HuH-7 (cell line): ENCODE measurements at regions not wholly inside any gene's neighbourhood (a gene's known extent, or its start where the extent isn't known, plus 50 kb on each side); places are given as distances from the start of the nearest gene placed in this dataset.
"Not testable (repeated sequence)": the region's sequence is repeated elsewhere in the genome, so short reads cannot be mapped to it uniquely, and the experiment has no call there.

Experiments used
- DNase-seq: peaks from one replicate; pipeline ENCODE4 v3.0.0; 2011; ENCODE audit warnings: low spot score

DNA sequence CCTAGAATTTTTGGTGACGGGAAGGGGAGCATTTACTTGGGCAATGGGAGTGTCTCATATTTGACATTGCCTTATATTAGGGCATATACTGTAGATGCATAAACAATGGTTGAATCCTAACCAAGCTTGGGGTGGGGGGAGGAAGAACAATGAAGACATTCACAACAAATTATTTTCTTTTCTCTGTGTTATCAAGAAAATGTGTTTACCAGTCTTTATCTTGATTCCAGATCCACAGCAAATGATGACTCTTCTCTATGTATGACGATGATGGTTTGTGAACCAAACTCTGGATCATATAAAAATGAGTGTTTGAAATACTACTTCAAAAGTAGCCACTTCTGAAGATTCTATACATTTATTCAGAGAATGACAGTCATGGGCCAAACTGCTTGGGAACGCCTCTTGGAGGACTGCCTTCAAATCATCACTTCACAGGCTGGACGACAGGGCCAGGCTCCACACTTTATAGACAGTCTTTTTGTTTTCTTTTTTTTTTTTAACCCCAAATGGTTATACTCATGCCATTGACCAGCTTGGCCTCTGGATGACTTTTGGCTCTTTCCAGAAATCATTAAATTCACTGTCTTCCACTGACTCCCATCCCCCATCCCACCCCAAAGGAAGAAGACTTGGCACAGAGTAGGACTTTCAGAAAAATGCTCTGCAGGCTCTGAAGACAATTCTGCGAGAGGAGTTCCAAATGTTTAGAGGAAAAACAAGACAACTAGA is 123.8 kb upstream of the LIFR start:
- no peak for DNase-seq

DNA sequence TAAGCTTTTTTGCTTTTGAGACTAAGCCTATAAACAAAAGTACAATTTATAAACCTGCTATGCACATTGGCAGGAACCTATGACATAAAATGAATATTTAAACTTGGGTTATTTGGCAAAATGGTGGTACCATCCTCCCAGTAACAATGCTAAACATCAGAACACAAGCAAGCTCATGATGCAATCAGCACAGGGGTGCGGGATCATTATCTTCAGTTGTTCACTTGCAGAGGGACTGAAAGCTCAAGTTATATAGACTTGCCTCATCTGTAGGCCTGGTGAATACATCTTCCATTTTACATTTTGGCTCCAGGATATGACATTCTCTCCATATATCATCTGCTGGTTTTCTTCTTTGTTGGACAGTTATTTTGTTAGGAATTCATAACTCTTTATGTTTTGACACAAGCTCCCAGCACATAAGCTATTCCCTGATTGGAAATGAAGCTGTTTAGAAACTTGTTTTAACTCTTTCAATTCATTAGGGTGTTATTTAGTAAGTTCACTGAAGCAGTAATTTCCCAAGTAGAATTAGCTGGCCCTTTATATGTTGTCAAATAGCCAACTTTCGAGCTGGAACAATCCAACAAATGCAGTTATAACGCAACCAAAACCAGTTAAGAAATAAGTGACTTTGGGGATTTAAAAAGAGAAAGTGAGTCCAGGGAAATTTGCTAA is 124.7 kb upstream of the LIFR start:
- DNase-seq, result no peak

DNA sequence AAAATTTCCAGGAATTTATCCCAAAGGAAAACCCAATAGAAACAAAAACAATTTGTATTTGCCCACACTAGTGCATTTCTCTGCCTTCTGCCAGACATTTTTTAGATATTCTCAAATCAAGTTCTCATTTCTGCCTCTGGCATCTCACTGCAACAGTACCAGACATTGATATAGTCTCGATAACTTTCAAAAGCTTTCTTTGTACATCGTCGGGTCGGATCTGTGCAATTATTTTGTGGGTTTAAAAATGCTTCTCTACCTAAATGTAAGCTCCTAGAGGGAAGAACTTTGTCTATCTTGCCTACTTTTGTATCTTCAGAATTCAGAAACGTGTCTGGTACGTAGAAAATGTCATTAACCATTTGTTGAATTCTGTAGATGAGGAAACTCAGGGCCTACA is 125.5 kb upstream of the LIFR start:
- DNase-seq, result no peak

DNA sequence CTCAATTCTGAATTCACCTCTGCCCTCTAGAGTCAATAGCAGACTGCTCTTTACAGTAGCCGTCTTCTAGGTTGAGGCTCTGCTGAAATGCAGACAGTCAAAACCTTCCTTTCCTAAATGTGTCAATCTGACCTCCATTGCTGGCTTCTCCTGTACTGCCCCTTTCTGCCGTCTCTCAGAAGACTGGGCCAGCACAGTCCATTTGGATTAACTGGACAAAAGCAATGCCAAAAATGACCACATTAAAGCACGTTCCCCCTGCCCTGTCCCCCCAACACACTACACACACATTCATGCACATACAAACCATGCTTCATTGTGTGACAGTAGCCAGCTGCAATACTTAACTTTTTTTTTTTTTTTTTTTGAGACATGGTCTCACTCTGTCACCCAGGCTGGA is 130.2 kb upstream of the LIFR start:
- DNase-seq, result no peak

DNA sequence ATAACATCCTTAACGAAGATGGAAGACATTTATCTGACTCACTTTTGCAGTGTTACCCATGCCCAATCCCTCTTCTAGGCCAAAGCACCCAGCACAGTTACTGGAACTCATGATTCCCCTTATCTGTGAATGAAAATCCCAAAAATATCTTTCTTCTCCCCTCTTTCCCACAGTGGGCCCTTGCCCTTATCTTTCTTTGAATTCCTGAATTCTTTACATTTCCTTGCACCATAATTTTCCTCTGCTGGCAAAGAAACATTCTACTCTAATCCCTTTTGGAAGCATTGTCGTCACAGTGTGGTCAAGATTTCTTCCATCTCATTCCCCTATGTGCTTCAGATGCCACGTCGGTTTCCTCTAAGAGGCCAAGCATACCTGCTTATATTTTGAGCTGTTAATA is 135.9 kb upstream of the LIFR start:
- no peak for DNase-seq

DNA sequence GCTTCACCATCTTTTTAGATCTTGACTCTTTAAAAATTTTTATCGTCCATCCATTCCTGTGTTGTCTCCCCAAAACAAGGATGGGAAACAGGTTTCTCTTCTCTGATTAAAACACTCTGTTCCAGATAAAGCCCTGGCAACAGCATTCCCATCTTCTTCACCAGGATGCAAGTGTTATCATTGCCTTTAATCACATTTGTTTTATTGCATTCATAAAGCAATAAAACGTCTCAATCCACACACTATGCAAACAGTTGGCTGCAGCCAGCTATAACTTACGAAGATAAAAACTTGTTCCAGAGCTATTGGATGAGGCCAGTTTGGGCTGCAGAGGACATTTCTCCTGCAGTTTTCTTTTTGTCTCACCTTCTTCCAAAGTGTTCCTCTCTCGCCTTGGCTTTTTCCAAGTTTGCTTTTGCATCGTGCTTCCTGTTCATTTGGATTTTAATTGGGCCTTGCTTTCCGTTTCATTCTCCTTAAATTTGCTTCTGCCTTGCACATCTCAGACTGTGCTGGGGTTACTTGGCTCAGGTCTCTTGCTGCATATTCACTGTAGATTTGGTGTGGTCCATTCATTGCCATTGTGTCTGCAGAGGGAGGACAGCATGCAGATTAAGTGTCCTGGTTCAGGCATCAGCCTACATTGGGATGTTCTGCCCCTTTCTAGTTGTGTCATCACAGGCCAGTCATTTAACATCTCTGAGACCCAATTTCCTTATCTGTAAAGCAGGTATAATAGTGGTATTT is 136.5 kb upstream of the LIFR start:
- DNase-seq, result peak; percentile 29

DNA sequence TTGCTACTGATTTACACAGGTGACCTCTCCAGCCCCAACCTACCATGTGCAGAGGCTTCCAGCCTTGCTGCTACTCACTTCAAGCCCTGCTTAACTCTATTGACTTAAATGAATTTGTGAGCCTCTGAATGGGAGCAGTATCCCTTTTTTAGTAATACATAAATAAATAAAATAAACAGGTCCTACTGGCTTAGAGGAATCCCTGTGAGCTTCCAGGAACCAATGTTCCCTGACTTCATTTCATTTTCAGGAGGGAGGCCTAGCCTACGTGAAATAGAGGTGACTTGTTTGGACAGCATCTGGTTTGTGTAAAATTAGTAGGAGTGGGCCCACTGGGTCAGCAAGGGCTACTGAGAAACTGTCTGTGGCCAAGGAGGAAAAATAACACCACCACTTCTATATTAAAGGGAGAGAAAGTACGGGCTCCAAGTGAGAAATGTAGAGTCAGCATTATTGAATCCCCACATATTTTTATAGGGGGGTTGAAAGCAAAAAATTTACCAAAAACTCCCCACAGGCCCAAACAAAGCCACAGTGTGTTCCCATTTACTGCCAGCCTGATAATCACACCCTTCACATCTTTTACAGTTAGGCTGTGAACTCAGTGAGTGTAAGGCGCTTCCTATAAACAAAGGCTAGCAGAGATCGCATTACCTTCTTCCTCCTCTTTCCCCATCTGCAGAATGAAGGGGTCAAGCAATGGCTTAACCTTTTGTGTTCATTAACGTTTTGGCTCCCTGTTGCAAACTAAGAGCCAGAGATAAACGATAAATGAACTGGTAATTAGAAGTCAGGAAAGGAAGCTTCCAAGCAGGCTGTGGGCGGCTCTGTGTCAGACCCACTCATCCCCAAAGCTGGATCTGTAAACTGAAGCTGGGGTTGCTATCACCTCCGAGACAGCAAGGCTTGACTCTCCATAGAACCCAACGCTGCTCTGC is 138.8 kb upstream of the LIFR start:
- DNase-seq, result no peak

DNA sequence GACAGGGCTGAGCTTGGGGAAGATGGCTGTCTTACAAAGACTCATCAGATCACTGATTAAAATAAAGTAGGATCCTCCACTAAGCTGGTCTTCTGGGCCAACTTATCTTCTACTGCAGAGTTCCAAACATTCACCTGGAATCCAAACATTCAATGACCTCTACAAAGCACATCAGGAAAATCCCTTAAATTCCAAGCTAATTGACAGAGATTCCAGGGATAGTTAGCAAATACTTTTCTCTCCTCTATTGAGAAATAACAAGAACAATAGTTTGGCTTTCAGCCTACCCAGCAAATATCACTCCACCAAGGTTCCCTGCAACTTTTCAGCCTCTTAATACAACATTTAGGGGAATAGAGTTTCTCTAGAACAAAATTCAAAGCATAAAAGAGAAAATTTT is 140.6 kb upstream of the LIFR start:
- DNase-seq, result no peak

DNA sequence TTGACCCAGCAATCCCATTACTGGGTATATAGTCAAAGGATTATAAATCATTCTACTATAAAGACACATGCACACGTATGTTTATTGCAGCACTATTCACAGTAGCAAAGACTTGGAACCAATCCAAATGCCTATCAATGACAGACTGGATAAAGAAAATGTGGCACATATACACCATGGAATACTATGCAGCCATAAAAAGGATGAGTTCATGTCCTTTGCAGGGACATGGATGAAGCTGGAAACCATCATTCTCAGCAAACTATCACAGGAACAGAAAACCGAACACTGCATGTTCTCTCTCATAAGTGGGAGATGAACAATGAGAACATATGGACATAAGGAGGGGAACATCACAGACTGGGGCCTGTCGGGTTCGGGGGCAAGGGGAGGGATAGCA is 140.3 kb upstream of the OSMR start:
- not testable (repeated sequence) for DNase-seq

DNA sequence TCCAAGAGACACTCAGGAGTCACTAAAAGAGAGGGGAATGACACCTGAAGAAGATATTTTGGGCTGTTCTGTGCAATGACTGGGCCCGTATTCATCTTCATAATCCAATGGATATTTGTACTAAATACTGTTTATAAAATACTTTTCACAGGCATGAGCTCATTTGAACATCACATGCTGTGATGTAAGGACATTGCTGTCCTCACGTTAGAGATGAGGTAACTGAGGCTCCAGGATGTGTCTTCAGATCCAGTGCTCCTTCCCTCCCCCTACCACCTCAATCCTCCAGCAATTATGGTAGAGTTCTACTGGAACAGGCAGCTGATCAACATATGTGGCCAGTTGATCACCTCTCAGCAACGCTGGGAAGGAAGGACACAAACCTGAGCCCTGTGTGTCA is 139.4 kb upstream of the OSMR start:
- DNase-seq, result no peak

DNA sequence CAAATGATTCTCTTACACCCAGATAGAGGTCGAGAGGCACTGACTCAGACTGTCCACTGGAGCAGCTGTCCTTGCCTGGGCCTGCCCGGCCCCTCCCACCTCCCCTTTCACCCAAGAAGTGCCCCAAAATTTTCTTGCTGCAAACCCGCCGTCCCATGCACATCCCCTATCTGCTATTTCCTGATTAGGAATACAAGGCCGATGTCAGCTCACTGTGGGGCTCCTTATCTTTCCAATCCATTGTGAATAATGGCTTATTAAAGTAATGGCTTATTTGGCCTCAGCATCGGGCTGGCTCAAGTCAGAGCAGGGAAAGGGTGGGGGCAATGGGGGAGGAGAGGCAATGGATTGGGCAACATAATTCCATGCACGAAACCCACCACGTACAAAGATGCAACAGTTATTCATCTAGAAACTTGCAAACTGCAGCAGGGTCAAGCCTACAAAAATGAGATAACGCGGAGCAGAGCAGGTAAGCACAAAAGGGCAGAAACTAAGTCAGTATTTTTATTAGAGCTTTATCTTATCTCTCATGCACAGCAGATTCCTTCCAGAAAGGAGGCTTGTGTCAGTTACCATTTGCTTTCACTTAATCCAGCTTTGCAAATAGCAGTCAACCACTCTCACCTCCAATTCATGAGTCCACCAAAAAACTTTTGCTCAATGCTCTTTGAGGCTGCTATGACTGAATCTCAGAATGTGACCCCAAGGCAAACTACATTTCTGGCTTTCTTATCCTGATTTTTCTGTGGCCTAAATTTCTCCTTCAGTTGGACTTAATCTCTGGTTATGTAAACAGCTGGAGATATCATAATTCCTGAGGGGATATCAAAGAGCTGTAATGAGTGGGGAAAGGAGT is 138.2 kb upstream of the OSMR start:
- no peak for DNase-seq

DNA sequence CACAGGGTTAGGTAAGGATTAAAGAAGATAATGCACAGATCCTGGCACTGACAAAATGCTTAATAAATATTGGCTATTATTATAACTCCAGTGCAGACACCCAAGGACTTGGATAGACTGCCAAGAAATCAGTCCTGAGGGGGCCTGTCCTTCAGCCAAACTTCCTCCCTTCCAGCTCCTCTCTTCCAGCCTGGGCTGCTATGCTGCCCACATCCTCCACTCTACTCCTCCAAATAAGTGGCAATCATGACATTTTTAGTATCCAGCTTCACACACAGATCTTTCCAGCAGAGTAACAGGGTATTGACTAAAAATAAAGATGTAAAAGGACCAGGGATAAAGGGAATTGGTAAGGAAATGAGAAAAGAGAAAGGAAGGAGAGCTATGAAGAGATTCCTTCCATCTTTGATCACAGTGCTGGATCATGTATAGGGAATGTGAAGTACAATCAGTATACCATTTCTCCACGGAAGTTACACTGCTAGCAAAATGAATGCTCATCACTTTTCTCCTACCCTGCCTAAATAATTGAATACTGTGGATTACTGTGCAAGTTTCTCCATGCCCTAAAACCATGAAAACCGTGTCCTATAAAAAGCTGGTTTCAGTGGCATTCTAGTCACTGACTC is 136.0 kb upstream of the OSMR start:
- no peak for DNase-seq

DNA sequence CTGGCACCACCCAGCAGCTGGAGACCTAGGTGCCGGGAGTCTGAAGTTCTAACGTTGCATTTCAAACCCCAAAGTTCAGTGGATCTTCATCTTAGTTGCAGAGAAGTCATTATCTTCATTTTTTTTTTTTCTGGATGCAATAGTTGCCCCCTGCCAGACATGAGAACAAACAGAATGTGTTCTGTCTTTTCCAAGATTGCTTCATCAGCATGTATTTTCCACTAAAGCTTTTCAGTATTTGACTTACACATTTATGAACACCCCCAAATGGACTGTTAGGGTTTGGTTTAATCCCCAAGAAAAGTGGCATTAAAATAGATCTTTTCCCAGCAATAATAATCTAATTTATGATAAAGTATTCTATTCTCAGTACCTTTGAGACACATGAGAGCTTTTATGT is 135.2 kb upstream of the OSMR start:
- no peak for DNase-seq

DNA sequence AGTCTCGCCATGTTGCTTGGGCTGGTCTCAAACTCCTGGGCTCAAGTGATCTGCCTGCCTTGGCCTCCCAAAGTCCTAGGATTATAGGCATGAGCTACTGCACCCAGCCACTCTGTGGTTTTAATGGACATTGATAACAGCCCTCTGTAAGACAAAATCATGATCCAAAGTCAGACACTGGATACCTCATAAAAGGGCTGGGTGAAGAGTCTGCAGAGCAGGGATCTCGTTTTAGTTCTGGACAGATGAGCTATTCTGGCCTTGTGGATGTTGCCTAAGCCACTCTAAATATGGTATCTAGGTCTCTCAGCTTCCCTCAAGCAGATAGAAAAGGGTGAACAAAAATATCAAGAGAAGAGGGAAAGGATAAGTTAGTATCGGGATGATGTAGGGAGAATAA is 133.4 kb upstream of the OSMR start:
- DNase-seq, result no peak

DNA sequence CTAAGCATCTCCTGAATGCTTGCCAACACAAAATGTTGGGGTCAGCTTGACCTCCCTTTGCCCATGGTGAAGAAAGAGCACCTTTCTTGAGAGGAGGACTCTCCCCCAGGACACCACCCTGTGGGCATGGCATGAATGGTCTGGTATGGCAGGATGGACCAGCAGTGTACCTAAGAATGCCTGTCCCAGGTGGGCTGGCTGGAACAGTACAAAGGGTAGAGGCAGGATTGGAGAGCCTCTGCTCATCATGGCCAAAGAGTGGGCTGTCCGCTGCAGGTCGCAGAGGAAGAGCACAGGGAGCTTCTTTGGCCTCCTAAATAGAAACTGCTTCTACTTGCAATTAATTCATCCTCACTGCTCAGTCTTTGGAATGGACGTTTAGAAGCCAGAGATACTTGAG is 131.6 kb upstream of the OSMR start:
- no peak for DNase-seq

DNA sequence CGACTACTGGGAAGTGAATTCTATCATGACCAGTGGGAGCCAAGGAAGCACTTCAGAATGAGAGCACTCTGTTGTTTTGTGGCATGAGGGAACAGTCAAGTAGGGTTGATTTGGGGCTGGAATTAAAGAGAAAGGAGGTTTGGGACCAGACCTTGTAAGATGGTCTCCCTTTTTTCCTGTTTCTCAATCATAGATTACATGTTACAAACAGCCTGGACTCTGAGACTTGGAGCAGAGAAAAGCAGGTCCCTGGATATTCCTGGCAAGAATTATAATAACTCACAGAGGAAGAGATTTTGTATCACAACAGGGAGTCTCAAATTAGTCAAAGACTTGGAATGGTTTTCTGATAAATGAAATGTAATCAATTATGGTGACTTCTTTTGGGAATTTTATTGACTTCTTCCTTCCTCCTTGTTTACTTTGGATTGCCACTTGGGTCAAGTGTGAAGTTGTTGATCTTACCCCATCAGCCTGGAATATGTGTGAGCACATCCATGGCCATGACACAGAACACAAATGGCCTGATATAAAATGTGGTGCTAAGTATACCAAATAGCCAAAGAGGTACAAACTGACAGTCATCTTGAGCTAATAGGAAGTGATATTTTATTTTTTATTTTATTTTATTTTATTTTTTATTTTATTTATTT is 131.0 kb upstream of the OSMR start:
- DNase-seq, result no peak

DNA sequence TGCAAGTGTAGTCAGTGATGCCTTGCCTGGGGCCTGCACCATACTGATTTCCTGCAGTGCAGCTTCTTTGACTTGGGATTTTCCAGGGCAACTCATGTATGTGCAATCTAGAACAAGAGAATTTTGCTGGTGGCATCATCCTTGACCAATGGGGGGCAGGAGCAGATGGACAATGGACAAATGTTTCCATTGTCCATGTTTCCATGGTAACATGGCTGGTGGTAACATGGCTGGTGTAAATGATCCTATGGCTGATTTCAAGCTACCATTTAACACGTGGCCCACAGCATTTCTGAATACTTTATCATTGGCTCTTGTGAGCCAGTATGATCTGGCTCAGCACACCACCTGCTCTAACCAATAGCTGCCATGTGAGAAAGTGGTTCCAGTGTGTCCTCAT is 130.1 kb upstream of the OSMR start:
- DNase-seq, result no peak

DNA sequence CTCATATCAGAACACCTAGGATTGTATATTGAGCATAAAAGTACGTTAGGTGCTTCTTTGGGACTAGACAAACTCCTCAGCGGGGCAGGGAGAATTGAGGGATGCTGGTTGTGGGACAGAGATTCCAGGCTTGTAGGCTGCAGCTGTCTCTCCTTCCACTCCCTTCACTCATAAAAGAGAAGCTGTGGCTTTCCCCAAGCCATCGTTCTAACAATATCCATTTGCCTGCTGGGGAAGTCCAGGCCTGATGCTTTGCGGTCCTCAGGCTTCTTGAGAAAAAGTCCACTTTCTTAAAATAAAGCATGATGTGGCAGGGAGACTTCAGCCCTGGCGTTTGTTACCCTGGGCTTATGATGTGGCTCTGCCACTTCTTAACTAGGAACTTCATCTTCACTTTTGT is 129.3 kb upstream of the OSMR start:
- DNase-seq, result no peak

DNA sequence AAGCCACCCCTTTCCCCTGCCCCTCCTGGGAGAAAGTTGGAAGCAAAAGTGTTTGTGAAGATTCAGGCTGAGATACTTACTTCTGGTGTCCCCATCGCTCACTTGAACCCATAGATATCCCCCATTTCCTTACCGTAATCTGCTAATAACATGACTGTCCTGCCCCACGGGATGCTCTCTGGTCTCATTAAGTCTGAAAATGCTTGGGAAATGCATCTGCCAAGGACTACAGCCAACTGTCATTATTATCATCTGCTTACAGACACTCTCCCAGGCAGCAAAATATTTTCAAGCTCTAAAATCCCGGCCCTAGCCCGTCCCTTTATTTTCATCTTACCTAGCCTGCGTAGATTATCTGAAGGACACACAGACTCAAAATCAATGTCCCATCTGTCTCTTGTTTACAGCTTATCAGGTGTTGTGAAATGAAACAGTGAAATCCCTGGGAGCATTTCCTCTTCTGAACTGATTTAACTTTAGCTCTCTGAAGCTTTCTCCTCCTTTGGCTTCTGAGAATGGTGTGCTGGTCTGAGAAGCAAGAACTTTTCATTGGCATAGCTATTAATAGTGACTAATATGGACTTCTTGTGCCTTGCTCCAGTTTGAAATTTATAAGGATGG is 126.9 kb upstream of the OSMR start:
- peak; percentile 35 for DNase-seq

DNA sequence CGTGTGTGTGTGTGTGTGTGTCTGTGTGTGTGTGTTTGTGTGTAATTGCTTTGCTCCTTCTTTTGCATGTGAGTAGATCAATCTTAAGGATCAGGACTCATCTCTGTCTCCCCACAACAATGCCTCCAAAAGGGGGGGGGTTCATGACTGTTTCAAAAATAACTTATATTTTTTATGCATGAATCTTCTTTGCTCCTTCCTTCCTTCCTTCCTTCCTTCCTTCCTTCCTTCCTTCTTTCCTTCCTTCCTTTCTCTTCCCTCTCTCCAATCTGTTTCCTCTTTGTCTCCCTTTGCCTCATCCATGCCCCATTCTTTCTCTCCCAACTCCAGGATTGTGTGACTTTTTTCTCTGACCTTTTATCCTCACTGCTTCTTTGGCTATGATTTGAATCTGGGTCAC is 126.4 kb upstream of the OSMR start:
- DNase-seq, result no peak
